Fibroblast of mammary gland (primary cell): ENCODE measurements at regions not wholly inside any gene's neighbourhood (a gene's known extent, or its start where the extent isn't known, plus 50 kb on each side); places are given as distances from the start of the nearest gene placed in this dataset.

Source experiments
- DNase-seq: peaks from one replicate; pipeline ENCODE4 v3.0.0-alpha.2; 2010; ENCODE audit warnings: low read depth
- H3K4me3 ChIP-seq: 2 replicates; pipeline ENCODE4 v1.5.1; 2011; ENCODE audit warnings: low read depth, mild to moderate bottlenecking, low read length, moderate library complexity; ENCODE audit not compliant: control insufficient read depth
- CTCF ChIP-seq: conservative IDR thresholded peaks from 2 replicates; pipeline ENCODE4 v1.5.1; 2011; ENCODE audit warnings: low read depth, low read length, inconsistent platforms; ENCODE audit not compliant: control insufficient read depth, insufficient read depth

- DNase-seq = no peak
- no peak for TF ChIP-seq CTCF
- no peak overlapping the region for H3K4me3 ChIP-seq
These were observed 811.4 kb downstream of the DACH1 start for GRCh38 chr13:71055644-71056043.

DNA sequence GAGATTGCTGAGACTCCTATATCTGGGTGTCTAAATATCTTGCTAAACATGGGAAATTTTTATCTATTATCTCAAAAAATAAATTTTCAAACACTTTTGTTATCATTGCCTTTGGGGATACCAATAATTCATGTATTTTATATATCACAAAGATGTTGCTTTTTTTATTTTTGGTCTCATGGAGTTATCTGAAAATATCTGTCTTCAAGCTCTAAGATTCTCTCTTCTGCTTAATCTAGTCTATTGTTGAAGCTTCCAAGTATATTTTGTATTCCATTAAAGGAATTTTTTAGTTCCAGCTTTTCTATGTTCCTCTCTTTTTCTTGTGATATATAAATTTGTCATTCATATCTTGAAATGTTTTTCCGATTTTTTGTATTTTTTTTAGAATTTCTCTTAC is 812.0 kb downstream of the DACH1 start:
- no peak overlapping the region for H3K4me3 ChIP-seq
- no peak for DNase-seq
- TF ChIP-seq CTCF = no peak

GRCh38 chr13:71054358-71054757 is 812.6 kb downstream of the DACH1 start:
- TF ChIP-seq CTCF = no peak
- no peak for DNase-seq
- no peak overlapping the region for H3K4me3 ChIP-seq

- DNase-seq = no peak
- no peak for TF ChIP-seq CTCF
- H3K4me3 ChIP-seq = no peak overlapping the region
These were observed 815.4 kb downstream of the DACH1 start for GRCh38 chr13:71051573-71051972.

DNA sequence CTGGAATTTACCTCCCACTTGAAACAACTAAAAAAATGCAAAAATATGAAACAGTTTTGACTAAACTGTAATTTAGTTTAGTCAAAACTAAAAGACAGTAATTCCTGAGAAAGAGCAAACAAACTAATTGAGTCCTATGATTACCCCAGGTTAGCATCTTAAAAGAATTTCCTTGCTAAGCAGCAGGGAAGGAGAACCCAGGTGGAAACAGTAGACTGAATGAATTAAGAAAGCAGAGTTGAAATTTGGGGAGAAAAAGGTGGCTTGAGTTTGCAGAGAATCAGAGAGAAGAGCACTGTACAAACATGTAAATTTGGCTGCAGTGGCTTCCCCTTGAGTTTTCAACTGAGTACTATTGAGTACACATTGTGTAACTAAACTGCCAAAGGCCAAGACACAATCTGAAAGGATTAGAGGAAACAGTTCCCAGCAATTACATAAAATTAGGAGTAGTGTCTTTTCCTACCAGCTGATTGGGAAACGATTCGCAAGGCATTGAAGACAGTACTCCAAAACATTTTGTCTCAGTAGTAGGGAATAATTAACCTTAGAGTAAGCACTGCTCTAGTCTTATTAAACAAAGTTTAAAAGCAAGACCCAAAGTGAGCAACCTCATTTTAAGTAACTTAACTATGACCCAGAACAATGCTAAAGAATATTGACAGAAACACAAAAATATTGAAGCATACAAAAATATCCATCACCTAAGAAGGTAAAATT is 820.5 kb downstream of the DACH1 start:
- DNase-seq = no peak
- H3K4me3 ChIP-seq = no peak overlapping the region
- no peak for TF ChIP-seq CTCF

GRCh38 chr13:71045101-71045500 is 821.9 kb downstream of the DACH1 start:
- TF ChIP-seq CTCF = no peak
- DNase-seq = no peak
- no peak overlapping the region for H3K4me3 ChIP-seq

- no peak for DNase-seq
- no peak for TF ChIP-seq CTCF
- H3K4me3 ChIP-seq = no peak overlapping the region
These were observed 827.6 kb downstream of the DACH1 start for GRCh38 chr13:71039440-71039839.
